Uterus (tissue), 2 donors: ENCODE measurements at regions not wholly inside any gene's neighbourhood (a gene's known extent, or its start where the extent isn't known, plus 50 kb on each side); places are given as distances from the start of the nearest gene placed in this dataset.

Source experiments
- POLR2A ChIP-seq, 2 donors: fragments of 450-650 bp; IDR thresholded peaks; one replicate each; pipeline ENCODE4 v1.6.1; 2016; ENCODE audit warnings: antibody characterized with exemption in 2 of 2, mild to moderate bottlenecking in 1 of 2, moderate library complexity in 1 of 2
- TF ChIP-seq, protein P1 (sequence below), 4 experiments: fragments of 200-600 bp in 2 of 4; fragments of 450-650 bp in 2 of 4; sonication (generic) in 2 of 4; IDR thresholded peaks; one replicate each; pipeline ENCODE4 v1.5.1; 2016 to 2019; ENCODE audit warnings: antibody characterized with exemption in 4 of 4, mild to moderate bottlenecking in 2 of 4, moderate library complexity in 1 of 4

DNA sequence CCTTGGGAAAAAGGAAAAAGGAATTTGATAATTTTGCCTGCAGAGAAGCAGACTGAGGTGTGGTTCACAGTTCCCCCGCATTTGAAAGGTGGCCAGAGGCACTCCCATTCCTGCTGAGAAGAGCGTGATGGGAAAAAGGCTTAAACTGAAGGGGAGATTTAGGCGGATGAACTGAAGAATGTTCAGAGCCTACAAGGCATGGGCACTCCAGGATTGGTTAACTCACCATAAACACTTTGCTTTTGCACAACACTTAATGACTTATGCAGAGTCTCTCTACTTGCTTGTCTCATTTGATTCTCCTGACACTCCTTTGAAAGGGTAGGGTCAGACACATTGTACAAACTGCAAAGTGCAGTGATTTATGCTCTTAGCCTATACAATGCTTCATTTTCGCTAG is 119.6 kb upstream of the RUNX1 start:
- no peak for TF ChIP-seq POLR2A (IDR thresholded peaks at IDR 0.05)
- TF ChIP-seq, protein P1, sequence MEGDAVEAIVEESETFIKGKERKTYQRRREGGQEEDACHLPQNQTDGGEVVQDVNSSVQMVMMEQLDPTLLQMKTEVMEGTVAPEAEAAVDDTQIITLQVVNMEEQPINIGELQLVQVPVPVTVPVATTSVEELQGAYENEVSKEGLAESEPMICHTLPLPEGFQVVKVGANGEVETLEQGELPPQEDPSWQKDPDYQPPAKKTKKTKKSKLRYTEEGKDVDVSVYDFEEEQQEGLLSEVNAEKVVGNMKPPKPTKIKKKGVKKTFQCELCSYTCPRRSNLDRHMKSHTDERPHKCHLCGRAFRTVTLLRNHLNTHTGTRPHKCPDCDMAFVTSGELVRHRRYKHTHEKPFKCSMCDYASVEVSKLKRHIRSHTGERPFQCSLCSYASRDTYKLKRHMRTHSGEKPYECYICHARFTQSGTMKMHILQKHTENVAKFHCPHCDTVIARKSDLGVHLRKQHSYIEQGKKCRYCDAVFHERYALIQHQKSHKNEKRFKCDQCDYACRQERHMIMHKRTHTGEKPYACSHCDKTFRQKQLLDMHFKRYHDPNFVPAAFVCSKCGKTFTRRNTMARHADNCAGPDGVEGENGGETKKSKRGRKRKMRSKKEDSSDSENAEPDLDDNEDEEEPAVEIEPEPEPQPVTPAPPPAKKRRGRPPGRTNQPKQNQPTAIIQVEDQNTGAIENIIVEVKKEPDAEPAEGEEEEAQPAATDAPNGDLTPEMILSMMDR (IDR thresholded peaks at IDR 0.05), result no peak
